GM18868 (cell line): ENCODE measurements at regions not wholly inside any gene's neighbourhood (a gene's known extent, or its start where the extent isn't known, plus 50 kb on each side); places are given as distances from the start of the nearest gene placed in this dataset.
"Not testable (repeated sequence)": the region's sequence is repeated elsewhere in the genome, so short reads cannot be mapped to it uniquely, and the experiment has no call there.

Experiments used
- ATAC-seq: cut with Tn5 transposase; IDR thresholded peaks from one replicate; pipeline ENCODE4 v1.9.1; 2021; ENCODE audit warnings: mild to moderate bottlenecking, moderate library complexity; ENCODE audit not compliant: unreplicated experiment

GRCh38 chr1:166784646-166785045, 54.6 kb upstream of the POGK start:
- not testable (repeated sequence) for ATAC-seq

GRCh38 chr1:166785987-166786386, 53.3 kb upstream of the POGK start:
- ATAC-seq = no peak

GRCh38 chr1:166789286-166789685, 50.0 kb upstream of the POGK start:
- no peak for ATAC-seq
